ENCODE measurements at regions not wholly inside any gene's neighbourhood (a gene's known extent, or its start where the extent isn't known, plus 50 kb on each side); places are given as distances from the start of the nearest gene placed in this dataset.
"Not testable (repeated sequence)": the region's sequence is repeated elsewhere in the genome, so short reads cannot be mapped to it uniquely, and the experiment has no call there.

DNA sequence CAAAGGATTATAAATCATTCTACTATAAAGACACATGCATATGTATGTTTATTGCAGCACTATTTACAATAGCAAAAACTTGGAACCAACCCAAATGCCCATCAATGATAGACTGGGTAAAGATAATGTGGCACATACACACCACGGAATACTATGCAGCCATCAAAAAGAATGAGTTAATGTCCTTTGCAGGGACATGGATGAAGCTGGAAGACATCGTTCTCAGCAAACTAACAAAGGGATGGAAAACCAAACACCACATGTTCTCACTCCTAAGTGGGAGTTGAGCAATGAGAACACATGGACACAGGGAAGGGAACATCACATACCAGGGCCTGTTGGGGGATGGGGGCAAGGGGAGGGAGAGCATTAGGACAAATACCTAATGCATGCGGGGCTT, 133.2 kb downstream of the ATXN3L start:
- DNase-seq (ENCODE audit: low spot score): not testable (repeated sequence)

GRCh38 chrX:13180807-13181206, 136.4 kb upstream of the FAM9C start:
- DNase-seq (ENCODE audit: low spot score): no peak

DNA sequence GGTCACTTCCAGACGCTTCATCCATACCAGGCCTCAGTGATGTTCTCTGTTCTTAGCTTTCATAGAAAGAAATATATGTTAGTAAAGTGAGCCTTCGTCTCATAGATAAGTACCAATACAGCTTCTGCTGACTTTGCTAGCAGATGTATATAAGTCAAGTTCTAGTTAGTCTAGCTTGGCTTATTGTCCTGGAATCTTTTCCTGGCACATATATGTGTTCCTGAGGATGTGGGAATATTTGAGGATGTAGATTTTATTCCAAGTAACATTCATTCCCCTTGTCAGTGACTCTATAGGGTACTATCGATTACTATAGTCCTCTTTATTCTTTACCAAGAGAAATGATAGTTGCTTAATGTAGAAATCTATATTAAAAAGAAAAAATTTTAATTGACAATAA, 135.2 kb upstream of the FAM9C start:
- DNase-seq (ENCODE audit: low spot score): no peak

DNA sequence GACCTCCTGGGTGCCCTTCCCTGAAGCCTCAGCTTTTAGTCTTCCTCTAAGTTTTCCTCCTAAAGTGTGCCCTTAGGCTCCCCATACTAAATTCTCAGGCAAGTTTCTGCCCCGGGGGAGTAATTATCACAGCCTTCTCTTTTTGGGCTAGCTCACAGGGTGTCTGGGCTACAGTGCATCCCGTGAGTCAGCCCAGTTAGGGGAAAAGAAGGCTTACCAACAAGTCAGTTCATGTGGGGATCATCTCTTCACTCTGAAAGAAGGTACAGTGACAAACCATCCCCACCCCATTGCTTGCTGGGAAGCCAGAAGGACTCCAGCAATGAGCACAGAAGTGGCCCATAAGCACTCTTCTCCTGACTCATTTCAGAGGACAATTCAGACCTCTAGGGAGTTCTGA, 134.7 kb upstream of the FAM9C start:
- DNase-seq (ENCODE audit: low spot score): no peak

- DNase-seq (ENCODE audit: low spot score): no peak
Measured at GRCh38 chrX:13177921-13178566, 133.6 kb upstream of the FAM9C start.

DNA sequence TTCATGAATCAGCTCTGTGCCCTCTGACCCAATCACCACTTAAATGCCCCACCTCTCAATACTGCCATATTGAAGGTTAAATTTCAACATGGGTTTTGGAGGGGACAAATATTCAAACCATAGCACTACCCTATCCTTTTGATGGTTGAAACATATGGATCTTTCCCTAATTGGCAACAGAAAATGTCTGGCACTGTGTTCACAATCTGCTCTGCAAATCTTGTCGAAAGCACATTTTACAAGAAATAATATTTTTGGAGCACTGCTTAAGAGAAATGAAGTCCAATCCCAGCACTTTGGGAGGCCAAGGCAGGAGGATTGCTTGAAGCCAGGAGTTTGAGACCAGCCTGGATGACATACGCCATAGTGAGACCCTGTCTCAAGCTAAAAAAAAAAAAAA, 130.6 kb upstream of the FAM9C start:
- DNase-seq (ENCODE audit: low spot score): no peak

GRCh38 chrX:13170966-13171558, 126.6 kb upstream of the FAM9C start:
- no peak for DNase-seq (ENCODE audit: low spot score)

DNA sequence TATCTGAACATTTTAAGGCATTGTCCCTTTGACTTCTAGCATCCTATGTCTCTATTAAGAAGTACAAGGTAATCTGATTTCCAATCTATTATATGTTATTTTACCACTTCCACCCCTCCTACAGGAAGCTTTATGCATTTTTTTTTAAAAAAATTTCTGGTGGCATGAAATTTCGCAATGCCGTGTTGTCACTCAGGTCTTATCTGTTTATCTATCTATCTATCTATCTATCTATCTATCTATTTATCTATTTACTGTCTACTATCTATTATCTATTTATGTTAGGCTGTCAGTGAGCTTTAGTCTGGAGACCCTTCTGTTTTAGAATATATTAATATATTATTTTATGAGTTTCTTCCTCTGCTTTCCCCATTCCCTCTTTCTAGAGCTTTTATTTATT, 125.3 kb upstream of the FAM9C start:
- no peak for DNase-seq (ENCODE audit: low spot score)

GRCh38 chrX:13168269-13168668, 123.8 kb upstream of the FAM9C start:
- DNase-seq (ENCODE audit: low spot score): no peak

GRCh38 chrX:13167481-13168231, 123.2 kb upstream of the FAM9C start:
- no peak for DNase-seq (ENCODE audit: low spot score)

DNA sequence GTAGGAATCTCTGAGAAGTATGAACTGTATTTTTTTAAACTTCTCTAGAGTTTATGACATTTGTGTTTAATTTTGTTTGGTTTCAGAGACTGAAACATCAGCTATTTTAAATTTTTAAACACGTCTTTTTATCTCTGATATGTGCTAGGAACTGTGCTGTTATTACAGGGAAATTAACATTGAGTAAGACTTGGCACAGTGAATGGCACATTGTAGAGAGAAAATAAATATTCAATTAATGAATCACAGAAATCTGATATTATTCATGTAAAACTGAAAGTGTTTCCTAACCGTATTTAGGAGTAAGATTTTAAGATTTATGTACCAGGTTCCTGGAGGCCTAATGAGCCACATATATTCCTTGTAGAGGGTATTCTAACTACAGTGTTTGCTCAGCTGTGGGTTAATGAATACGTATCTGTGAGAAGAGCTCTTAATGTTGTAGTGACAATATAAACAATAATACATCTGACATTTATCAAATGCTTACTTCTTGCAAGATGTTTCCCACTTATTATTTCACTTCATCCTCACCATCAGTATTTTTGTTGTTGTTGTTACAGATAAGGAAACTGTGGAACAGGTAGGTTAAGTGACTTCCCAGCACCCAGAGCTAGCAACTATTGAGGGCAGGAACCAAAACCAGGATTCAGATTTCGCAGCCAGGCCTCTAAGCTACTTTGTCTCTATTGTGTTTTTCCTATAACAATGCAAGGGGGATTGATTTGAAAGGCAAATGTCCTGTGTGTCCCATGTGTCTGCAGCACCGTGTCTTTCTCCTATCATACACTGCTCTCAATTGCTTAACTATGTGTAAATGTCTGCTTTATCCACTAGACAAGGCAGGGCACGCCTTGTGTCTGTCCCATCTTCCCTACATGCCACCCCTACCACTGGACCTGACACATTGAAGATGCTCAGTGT, 121.1 kb upstream of the FAM9C start:
- no peak for DNase-seq (ENCODE audit: low spot score)

DNA sequence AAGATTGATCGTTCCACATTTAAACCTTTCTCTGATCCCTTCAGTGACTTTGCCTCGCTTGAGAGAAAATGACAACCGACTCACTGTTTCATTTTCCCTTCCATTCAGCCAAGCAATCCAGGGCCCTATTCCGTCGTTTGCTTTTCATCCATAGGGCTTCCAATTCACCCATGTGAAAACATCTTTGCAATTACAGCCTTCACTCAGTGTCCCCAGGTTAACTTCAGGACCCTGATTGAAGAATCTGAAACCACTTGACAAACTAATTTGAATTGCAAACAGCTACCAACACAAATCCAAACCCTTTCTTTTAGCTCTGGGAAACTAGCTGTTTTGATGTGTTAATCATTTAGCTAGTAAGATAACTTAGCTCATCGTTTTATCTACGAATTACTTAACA, 120.2 kb upstream of the FAM9C start:
- no peak for DNase-seq (ENCODE audit: low spot score)

DNA sequence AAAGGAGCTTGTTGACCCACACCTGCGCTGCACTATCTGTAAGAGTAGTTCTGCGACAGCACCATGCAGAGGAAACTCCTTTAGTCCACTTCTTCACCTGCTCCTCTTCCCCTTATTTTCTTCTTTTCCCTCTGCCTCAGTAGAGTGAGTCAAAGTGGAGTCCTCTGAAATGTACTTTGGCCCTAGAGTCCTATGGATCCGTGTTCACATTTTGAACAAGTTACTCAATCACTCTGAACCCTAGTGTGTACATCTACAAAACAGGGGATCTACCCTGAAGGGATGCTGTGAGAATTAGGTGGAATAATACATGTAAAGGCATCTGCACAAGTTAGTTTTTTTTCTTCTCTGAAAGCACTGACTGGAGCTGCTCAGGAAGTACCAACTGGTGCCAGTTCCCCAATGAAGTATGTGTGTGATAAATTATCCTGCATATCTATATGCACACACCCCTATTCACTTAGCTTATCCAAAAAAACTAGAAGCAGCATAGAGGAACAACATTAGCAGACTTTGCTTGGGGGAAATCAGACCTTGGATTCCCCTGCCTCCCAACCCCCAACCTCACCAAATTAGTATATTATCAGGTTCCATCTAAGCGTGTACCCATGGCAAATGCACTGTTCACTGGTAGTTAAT, 118.5 kb upstream of the FAM9C start:
- no peak for DNase-seq (ENCODE audit: low spot score)

DNA sequence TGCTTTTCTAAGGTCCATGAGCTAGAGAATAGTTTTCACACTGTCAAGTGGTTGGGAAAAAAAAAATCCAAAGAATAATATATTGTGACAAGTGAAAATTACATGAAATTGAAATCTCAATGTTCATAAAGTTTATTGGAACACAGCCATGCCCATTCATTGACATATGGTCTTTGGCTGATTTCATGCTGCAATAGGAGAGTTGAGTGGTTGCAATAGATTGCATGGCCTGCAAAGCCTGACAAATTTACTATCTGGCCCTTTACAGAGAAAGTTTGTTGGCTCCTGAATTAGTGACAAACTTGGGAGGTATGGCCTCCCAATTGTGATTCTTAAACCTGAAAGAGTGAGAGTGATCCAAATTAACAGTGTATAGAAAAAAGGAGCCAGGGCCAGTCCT, 115.5 kb upstream of the FAM9C start:
- no peak for DNase-seq (ENCODE audit: low spot score)

DNA sequence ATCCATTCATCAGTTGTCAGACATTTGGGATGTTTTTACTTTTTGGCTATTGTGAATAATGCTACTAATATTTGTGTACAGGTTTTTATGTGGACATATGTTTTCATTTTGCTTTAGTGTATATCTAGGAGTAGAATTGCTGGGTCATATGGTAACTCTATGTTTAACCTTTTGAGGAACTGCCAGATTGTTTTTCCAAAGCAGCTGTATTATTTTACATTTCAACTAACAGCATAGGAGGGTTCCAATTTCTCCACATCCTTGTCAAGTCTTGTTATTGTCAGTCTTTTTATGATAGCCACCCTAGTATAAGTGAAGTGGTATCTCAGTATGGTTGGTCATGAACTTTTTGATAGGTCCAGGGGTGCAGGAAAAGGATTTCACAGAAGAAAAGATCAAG, 114.5 kb upstream of the FAM9C start:
- no peak for DNase-seq (ENCODE audit: low spot score)

DNA sequence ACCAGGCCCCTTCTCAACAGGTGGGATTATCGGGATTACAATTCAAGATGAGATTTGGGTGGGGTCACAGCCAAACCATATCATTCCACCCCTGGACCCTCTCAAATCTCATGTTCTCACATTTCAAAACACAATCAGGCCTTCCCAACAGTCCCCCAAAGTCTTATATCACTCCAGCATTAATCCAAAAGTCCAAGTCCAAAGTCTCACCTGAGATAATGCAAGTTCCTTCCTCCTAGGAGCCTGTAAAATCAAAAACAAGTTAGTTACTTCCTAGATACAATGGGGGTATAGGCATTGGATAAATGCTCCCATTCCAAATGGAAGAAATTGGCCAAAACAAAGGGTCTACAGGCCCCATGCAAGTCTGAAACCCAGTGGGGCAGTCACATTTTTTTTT, 111.1 kb upstream of the FAM9C start:
- DNase-seq (ENCODE audit: low spot score): not testable (repeated sequence)

- DNase-seq (ENCODE audit: low spot score): no peak
Measured at GRCh38 chrX:13153796-13154195, 109.4 kb upstream of the FAM9C start.

GRCh38 chrX:13152518-13153185, 108.2 kb upstream of the FAM9C start:
- DNase-seq (ENCODE audit: low spot score): no peak

GRCh38 chrX:13151828-13152517, 107.6 kb upstream of the FAM9C start:
- no peak for DNase-seq (ENCODE audit: low spot score)

- DNase-seq (ENCODE audit: low spot score): no peak
Measured at GRCh38 chrX:13149702-13150350, 105.4 kb upstream of the FAM9C start.

Measured in LoVo (cell line).